Chondrocyte (in vitro differentiated cells): ENCODE measurements at regions not wholly inside any gene's neighbourhood (a gene's known extent, or its start where the extent isn't known, plus 50 kb on each side); places are given as distances from the start of the nearest gene placed in this dataset.

Source experiments
- DNase-seq: peaks from one replicate; pipeline ENCODE4 v3.0.0; 2021; ENCODE audit warnings: mixed read lengths, low spot score
- H3K27ac Mint-ChIP-seq: one replicate; pipeline ENCODE4 v1.8.0; 2021; ENCODE audit warnings: mild to moderate bottlenecking, moderate library complexity, mixed read lengths; ENCODE audit not compliant: unreplicated experiment
- H3K27me3 Mint-ChIP-seq: 2 replicates; pipeline ENCODE4 v1.8.0; 2021; ENCODE audit warnings: low read depth, mixed read lengths
- H3K36me3 Mint-ChIP-seq: 2 replicates; pipeline ENCODE4 v1.8.0; 2021; ENCODE audit warnings: low read depth, mixed read lengths
- H3K4me1 Mint-ChIP-seq: 2 replicates; pipeline ENCODE4 v1.8.0; 2021; ENCODE audit warnings: low read depth, mild to moderate bottlenecking, mixed read lengths
- H3K4me3 Mint-ChIP-seq: one replicate; pipeline ENCODE4 v1.8.0; 2021; ENCODE audit warnings: mild to moderate bottlenecking, moderate library complexity, mixed read lengths; ENCODE audit not compliant: unreplicated experiment
- H3K9me3 Mint-ChIP-seq: 2 replicates; pipeline ENCODE4 v1.8.0; 2021; ENCODE audit warnings: low read depth, mixed read lengths
- TF ChIP-seq, protein P1 (sequence below): fragments of 200-600 bp; sonication (generic); IDR thresholded peaks from 2 replicates; pipeline ENCODE4 v1.5.0; 2021; ENCODE audit warnings: antibody characterized with exemption, mild to moderate bottlenecking, moderate library complexity

DNA sequence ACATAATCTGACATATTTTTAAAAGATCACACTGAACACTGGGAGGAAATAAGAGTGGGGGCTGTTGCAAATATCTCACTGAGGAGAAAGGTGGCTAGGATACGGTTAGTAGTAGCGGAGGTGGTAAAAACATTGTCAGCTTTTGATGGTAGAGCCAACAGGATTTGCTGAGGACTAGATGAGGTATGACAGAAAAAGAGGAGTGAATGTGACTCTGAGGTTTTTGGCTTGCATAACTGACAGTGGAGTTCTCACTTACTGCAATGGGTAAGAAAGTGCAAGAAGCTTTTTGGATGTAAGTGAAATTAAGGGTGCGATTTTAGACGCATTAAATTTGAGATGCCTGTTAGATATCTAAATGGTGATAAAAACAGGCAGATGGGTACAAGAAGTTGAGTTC, 102.0 kb upstream of the MBL2 start:
- no peak overlapping the region for H3K4me3 Mint-ChIP-seq
- TF ChIP-seq, protein P1, sequence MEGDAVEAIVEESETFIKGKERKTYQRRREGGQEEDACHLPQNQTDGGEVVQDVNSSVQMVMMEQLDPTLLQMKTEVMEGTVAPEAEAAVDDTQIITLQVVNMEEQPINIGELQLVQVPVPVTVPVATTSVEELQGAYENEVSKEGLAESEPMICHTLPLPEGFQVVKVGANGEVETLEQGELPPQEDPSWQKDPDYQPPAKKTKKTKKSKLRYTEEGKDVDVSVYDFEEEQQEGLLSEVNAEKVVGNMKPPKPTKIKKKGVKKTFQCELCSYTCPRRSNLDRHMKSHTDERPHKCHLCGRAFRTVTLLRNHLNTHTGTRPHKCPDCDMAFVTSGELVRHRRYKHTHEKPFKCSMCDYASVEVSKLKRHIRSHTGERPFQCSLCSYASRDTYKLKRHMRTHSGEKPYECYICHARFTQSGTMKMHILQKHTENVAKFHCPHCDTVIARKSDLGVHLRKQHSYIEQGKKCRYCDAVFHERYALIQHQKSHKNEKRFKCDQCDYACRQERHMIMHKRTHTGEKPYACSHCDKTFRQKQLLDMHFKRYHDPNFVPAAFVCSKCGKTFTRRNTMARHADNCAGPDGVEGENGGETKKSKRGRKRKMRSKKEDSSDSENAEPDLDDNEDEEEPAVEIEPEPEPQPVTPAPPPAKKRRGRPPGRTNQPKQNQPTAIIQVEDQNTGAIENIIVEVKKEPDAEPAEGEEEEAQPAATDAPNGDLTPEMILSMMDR: no peak
- H3K27me3 Mint-ChIP-seq: no peaks in the 10 kb centered on the region
- H3K27ac Mint-ChIP-seq: no peak overlapping the region
- H3K4me1 Mint-ChIP-seq: peaks cover 12% of the 10 kb centered on the region
- no peaks in the 10 kb centered on the region for H3K36me3 Mint-ChIP-seq
- no peaks in the 10 kb centered on the region for H3K9me3 Mint-ChIP-seq
- DNase-seq: no peak

DNA sequence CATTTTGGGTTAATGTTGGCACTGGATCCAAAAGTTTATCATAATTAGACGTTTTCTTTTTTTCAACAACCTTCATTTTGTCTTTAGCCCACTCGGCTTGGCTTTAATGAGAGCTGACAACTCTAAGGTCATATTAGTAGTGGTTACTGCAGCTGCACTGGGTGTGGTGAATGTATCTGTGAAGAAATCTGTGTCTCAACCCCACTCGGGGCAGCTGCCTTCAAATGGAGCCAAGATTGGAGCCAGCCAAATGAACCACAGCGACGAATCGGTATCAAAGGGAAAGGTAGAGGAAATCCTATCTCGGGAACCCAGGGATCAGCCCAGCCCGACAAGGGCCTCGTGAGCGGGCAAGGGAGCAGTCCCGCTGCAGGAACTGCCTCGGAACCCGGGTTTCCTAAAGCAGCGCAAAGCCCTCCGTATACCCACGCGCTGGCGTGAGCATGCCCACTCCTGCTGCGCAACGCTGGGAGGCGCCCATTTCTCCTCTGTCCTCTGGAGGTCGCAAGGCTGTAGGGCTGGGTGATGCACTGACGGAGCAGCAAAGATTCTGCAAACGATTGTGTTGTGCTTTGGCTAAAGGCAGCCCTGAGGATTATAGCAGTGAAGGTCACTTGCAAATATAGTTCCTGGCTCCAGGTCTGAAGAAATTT, 98.7 kb upstream of the MBL2 start:
- Mint-ChIP-seq H3K36me3 (no peaks in the 10 kb centered on the region), H3K27me3 (no peaks in the 10 kb centered on the region), H3K4me1 (no peaks in the 10 kb centered on the region), H3K9me3 (peaks cover 5% of the 10 kb centered on the region), H3K27ac (no peak overlapping the region), H3K4me3 (no peak overlapping the region)
- no peak for DNase-seq
- TF ChIP-seq, protein P1: no peak

DNA sequence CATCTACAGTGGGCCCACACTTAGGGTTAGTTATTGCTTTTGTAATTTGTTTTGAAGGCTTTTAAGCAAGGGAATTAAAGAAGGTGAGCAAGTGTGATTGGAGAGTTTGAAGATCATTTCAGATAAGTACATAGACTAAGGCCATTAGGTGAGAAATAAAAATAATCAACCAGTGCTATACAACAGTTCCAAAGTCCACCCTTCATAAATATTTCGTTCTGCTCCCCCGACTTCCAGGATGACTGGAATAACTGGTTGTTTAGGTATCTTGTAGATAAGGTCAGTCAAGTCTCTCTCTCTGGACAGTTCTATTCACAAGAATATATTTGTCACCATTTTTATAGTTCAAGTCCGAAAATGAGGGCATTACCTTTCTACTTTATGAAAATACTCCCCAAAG, 98.0 kb upstream of the MBL2 start:
- Mint-ChIP-seq H3K27me3 (no peaks in the 10 kb centered on the region), H3K9me3 (peaks cover 5% of the 10 kb centered on the region), H3K4me1 (peaks cover 3% of the 10 kb centered on the region), H3K36me3 (no peaks in the 10 kb centered on the region), H3K27ac (no peak overlapping the region), H3K4me3 (no peak overlapping the region)
- TF ChIP-seq, protein P1: no peak
- no peak for DNase-seq

DNA sequence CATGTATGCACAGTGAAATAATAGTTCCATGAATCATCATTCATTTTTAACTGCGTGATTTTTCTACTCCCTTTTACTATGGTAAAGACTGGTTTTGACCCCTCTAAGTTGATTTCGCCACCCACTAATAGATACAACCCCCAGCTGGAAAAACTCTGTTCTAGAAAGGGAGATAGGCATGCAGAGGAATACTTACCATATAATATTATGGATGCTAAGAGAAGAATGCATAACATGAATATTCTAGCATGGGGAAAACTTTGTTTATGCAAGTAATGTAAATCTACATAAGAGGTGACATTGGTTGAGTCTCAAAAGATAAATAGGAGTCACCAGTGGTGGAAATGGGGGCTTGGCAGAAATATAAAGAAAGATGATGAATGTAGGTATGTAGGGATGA, 97.3 kb upstream of the MBL2 start:
- Mint-ChIP-seq H3K4me1 (peaks cover 8% of the 10 kb centered on the region), H3K36me3 (no peaks in the 10 kb centered on the region), H3K27ac (no peak overlapping the region), H3K4me3 (no peak overlapping the region), H3K9me3 (peaks cover 5% of the 10 kb centered on the region), H3K27me3 (no peaks in the 10 kb centered on the region)
- TF ChIP-seq, protein P1: no peak
- DNase-seq: no peak

DNA sequence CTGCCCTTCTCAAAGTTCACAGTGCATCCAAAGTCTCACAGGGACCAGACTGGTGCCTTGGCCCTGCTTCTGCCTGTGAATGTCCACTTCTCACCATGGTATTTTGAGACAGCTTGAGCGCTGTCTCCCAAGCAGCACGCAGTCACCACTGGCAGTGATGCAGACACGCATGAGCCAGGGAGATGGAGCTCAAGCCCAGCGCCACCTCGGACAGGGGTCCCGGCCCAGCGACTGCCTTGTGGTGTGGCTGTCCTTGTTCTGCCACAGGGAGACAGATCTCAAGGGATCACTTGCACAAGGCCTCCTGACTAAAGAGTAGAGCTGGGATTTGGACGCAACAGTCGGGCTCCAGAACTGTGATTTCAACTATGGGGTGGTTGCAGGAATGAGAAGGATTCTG, 92.6 kb upstream of the MBL2 start:
- TF ChIP-seq, protein P1: no peak
- DNase-seq: no peak
- H3K36me3 Mint-ChIP-seq: no peaks in the 10 kb centered on the region
- H3K9me3 Mint-ChIP-seq: peaks cover 5% of the 10 kb centered on the region
- H3K4me3 Mint-ChIP-seq: no peak overlapping the region
- no peak overlapping the region for H3K27ac Mint-ChIP-seq
- no peaks in the 10 kb centered on the region for H3K27me3 Mint-ChIP-seq
- H3K4me1 Mint-ChIP-seq: peaks cover 28% of the 10 kb centered on the region
